SK-N-SH (cell line): ENCODE measurements at regions not wholly inside any gene's neighbourhood (a gene's known extent, or its start where the extent isn't known, plus 50 kb on each side); places are given as distances from the start of the nearest gene placed in this dataset.

Source experiments
- EP300 ChIP-seq, 2 experiments: IDR thresholded peaks; 2 replicates each; pipeline versions ENCODE4 v1.4.0 to v1.6.1; 2012; ENCODE audit warnings: borderline replicate concordance in 1 of 2, low read depth in 1 of 2, low read length in 1 of 2
- FOXM1 ChIP-seq: IDR thresholded peaks from 2 replicates; pipeline ENCODE4 v1.4.0; 2012; ENCODE audit warnings: low read depth, mild to moderate bottlenecking
- GABPA ChIP-seq: IDR thresholded peaks from 2 replicates; pipeline ENCODE4 v1.4.0; 2012; ENCODE audit warnings: low read depth, mild to moderate bottlenecking
- MXI1 ChIP-seq: IDR thresholded peaks from 2 replicates; pipeline ENCODE4 v1.6.1; 2012; ENCODE audit warnings: mild to moderate bottlenecking, low read depth, low read length, improper control_type of control experiment
- RFX5 ChIP-seq: IDR thresholded peaks from 2 replicates; pipeline ENCODE4 v1.6.1; 2012; ENCODE audit warnings: mild to moderate bottlenecking, improper control_type of control experiment, low read length
- TAF1 ChIP-seq: IDR thresholded peaks from 2 replicates; pipeline ENCODE4 v1.6.1; 2012; ENCODE audit warnings: low read depth, mild to moderate bottlenecking, low read length, moderate library complexity, borderline replicate concordance
- TEAD4 ChIP-seq: IDR thresholded peaks from 2 replicates; pipeline ENCODE4 v1.4.0; 2012; ENCODE audit warnings: mild to moderate bottlenecking, borderline replicate concordance; ENCODE audit not compliant: insufficient read depth
- TF ChIP-seq, protein P1 (sequence below): IDR thresholded peaks from 2 replicates; pipeline ENCODE4 v1.4.0; 2012; ENCODE audit warnings: low read depth
- TF ChIP-seq, protein P2 (sequence below): fragments of 200-600 bp; sonication (generic); IDR thresholded peaks from 2 replicates; pipeline ENCODE4 v1.6.1; 2017; ENCODE audit warnings: antibody characterized with exemption, mild to moderate bottlenecking, moderate library complexity

- TF ChIP-seq, protein P1, sequence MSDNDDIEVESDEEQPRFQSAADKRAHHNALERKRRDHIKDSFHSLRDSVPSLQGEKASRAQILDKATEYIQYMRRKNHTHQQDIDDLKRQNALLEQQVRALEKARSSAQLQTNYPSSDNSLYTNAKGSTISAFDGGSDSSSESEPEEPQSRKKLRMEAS = no peak
- TF ChIP-seq TAF1 (no peak), TEAD4 (no peak), GABPA (no peak), MXI1 (no peak), FOXM1 (no peak), EP300 (IDR thresholded peaks at IDR 0.05; ENCODE audit: borderline replicate concordance in 1 of 2, low read depth in 1 of 2, low read length in 1 of 2) (no peak), RFX5 (no peak)
- TF ChIP-seq, protein P2, sequence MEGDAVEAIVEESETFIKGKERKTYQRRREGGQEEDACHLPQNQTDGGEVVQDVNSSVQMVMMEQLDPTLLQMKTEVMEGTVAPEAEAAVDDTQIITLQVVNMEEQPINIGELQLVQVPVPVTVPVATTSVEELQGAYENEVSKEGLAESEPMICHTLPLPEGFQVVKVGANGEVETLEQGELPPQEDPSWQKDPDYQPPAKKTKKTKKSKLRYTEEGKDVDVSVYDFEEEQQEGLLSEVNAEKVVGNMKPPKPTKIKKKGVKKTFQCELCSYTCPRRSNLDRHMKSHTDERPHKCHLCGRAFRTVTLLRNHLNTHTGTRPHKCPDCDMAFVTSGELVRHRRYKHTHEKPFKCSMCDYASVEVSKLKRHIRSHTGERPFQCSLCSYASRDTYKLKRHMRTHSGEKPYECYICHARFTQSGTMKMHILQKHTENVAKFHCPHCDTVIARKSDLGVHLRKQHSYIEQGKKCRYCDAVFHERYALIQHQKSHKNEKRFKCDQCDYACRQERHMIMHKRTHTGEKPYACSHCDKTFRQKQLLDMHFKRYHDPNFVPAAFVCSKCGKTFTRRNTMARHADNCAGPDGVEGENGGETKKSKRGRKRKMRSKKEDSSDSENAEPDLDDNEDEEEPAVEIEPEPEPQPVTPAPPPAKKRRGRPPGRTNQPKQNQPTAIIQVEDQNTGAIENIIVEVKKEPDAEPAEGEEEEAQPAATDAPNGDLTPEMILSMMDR = no peak
Observed at GRCh38 chr13:24099490-24099889, 61.0 kb upstream of the SPATA13 start.
